ENCODE measurements at regions not wholly inside any gene's neighbourhood (a gene's known extent, or its start where the extent isn't known, plus 50 kb on each side); places are given as distances from the start of the nearest gene placed in this dataset.
"Not testable (repeated sequence)": the region's sequence is repeated elsewhere in the genome, so short reads cannot be mapped to it uniquely, and the experiment has no call there.

DNA sequence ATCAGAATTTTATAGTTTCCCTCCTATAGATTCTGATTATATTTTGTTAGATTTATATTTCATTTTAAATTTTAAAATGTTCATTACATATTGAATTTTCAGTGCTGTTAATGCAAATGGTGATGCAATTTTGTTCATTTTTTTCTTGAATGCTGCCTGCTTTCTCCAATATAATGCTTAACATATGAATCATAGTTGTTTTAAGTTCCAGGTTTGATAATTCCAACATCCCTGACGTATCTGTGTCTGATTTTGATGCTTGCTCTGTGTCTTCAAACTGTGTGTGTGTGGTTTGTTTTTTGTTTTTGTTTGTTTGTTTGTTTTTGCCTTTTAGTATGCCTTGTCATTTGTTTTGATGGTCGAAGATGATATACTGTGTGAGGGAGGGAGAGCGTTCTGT, 134.7 kb upstream of the ELAC2 start:
- Histone ChIP-seq H3K9me3 (replicated peaks; ENCODE audit: control insufficient read depth, insufficient read depth, low read length) (peaks cover 6% of the 10 kb centered on the region), H3K27ac (ENCODE audit: insufficient read depth, low read depth, low read length) (no peak overlapping the region), H3K4me1 (ENCODE audit: control insufficient read depth, extremely low read depth, insufficient read depth, low read length) (no peaks in the 10 kb centered on the region), H3K9me1 (replicated peaks; ENCODE audit: control insufficient read depth, extremely low read depth, insufficient read depth, low read length) (no peaks in the 10 kb centered on the region), H3K27me3 (ENCODE audit: control insufficient read depth in 2 of 2, insufficient read depth in 2 of 2, low read length in 2 of 2) (no peaks in the 10 kb centered on the region), H3K79me2 (ENCODE audit: control insufficient read depth, insufficient read depth, low read length) (no peaks in the 10 kb centered on the region), H3K36me3 (ENCODE audit: control insufficient read depth in 2 of 2, extremely low read depth in 1 of 2, insufficient read depth in 2 of 2, low read length in 2 of 2) (no peaks in the 10 kb centered on the region), H4K20me1 (replicated peaks; ENCODE audit: control insufficient read depth, extremely low read depth, insufficient read depth, low read length) (no peaks in the 10 kb centered on the region), H3K4me3 (replicated peaks in 1 of 3; ENCODE audit: insufficient read depth in 1 of 3, low read depth in 1 of 3, low read length in 3 of 3) (no peak overlapping the region), H3K9ac (replicated peaks; ENCODE audit: extremely low read depth, insufficient read depth, low read length) (no peak overlapping the region), H3K4me2 (ENCODE audit: insufficient read depth, low read length) (no peak overlapping the region), H2AFZ (ENCODE audit: low read depth, low read length) (no peak overlapping the region)
- dilution Hi-C loops (cut with MboI; ENCODE audit: extremely low pct_ligation_motif_present, low sequenced_read_pairs): no loop called here
- ChIA-PET CTCF (no interaction called here), POLR2A (no interaction called here)
- FAIRE-seq (no peak), DNase-seq (ENCODE audit: low read depth, low spot score) (no peak)
- no TSS peak for BruUV-seq (replicated peaks)
- intact Hi-C loops (cut with micrococcal nuclease): no loop called here
- TF ChIP-seq FOS (IDR thresholded peaks at IDR 0.05; ENCODE audit: borderline replicate concordance, insufficient read depth, low read length): no peak
- no peak for TF ChIP-seq POLR2A (IDR thresholded peaks at IDR 0.05; ENCODE audit: low read depth, low read length)
- TF ChIP-seq, protein P1, sequence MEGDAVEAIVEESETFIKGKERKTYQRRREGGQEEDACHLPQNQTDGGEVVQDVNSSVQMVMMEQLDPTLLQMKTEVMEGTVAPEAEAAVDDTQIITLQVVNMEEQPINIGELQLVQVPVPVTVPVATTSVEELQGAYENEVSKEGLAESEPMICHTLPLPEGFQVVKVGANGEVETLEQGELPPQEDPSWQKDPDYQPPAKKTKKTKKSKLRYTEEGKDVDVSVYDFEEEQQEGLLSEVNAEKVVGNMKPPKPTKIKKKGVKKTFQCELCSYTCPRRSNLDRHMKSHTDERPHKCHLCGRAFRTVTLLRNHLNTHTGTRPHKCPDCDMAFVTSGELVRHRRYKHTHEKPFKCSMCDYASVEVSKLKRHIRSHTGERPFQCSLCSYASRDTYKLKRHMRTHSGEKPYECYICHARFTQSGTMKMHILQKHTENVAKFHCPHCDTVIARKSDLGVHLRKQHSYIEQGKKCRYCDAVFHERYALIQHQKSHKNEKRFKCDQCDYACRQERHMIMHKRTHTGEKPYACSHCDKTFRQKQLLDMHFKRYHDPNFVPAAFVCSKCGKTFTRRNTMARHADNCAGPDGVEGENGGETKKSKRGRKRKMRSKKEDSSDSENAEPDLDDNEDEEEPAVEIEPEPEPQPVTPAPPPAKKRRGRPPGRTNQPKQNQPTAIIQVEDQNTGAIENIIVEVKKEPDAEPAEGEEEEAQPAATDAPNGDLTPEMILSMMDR (IDR thresholded peaks at IDR 0.05; ENCODE audit: extremely low read depth in 1 of 2, insufficient read depth in 1 of 2, low read depth in 1 of 2, low read length in 2 of 2): no peak
- no peak for TF ChIP-seq GATA2 (IDR thresholded peaks at IDR 0.05; ENCODE audit: insufficient read depth, insufficient read length, low read depth, low read length)
- no peak for TF ChIP-seq POLR2AphosphoS5 (IDR thresholded peaks at IDR 0.05; ENCODE audit: insufficient read depth, low read depth, low read length)
- no peak for TF ChIP-seq MAX (IDR thresholded peaks at IDR 0.05; ENCODE audit: insufficient read depth, insufficient read length)
- no peak for TF ChIP-seq JUN (IDR thresholded peaks at IDR 0.05; ENCODE audit: borderline replicate concordance, insufficient read depth, insufficient read length, low read depth)
- no peak for TF ChIP-seq EZH2 (IDR thresholded peaks at IDR 0.05; ENCODE audit: borderline replicate concordance, low read depth, low read length, severe bottlenecking)
- no peak for TF ChIP-seq MYC (IDR thresholded peaks at IDR 0.05; ENCODE audit: low read depth, low read length)

DNA sequence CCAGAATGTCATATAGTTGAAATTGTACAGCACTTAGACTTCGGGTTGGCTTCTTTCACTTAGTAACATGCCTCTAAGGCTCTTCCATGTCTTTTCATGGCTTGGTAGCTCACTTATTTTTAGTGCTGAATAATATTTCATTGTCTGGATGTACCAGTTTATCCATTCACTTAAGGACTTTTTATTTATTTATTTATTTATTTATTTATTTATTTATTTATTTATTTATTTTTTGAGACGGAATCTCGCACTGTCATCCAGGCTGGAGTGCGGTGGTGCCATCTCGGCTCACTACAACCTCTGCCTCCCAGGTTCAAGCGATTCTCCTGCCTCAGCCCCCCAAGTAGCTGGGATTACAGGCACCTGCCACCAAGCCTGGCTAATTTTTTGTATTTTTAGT, 132.9 kb upstream of the ELAC2 start:
- H2AFZ ChIP-seq (ENCODE audit: low read depth, low read length); intact Hi-C loops (cut with micrococcal nuclease); H3K27me3 ChIP-seq (ENCODE audit: control insufficient read depth in 2 of 2, insufficient read depth in 2 of 2, low read length in 2 of 2); CTCF ChIA-PET; H3K9ac ChIP-seq (replicated peaks; ENCODE audit: extremely low read depth, insufficient read depth, low read length); H3K9me1 ChIP-seq (replicated peaks; ENCODE audit: control insufficient read depth, extremely low read depth, insufficient read depth, low read length); BruUV-seq (replicated peaks); H3K4me3 ChIP-seq (replicated peaks in 1 of 3; ENCODE audit: insufficient read depth in 1 of 3, low read depth in 1 of 3, low read length in 3 of 3); H3K4me2 ChIP-seq (ENCODE audit: insufficient read depth, low read length); POLR2A ChIA-PET; DNase-seq (ENCODE audit: low read depth, low spot score); H3K27ac ChIP-seq (ENCODE audit: insufficient read depth, low read depth, low read length); H4K20me1 ChIP-seq (replicated peaks; ENCODE audit: control insufficient read depth, extremely low read depth, insufficient read depth, low read length); H3K36me3 ChIP-seq (ENCODE audit: control insufficient read depth in 2 of 2, extremely low read depth in 1 of 2, insufficient read depth in 2 of 2, low read length in 2 of 2); dilution Hi-C loops (cut with MboI; ENCODE audit: extremely low pct_ligation_motif_present, low sequenced_read_pairs); FAIRE-seq; H3K79me2 ChIP-seq (ENCODE audit: control insufficient read depth, insufficient read depth, low read length); H3K9me3 ChIP-seq (replicated peaks; ENCODE audit: control insufficient read depth, insufficient read depth, low read length); H3K4me1 ChIP-seq (ENCODE audit: control insufficient read depth, extremely low read depth, insufficient read depth, low read length): not testable (repeated sequence)

Measured in endothelial cell of umbilical vein (primary cell).